ENCODE measurements at regions not wholly inside any gene's neighbourhood (a gene's known extent, or its start where the extent isn't known, plus 50 kb on each side); places are given as distances from the start of the nearest gene placed in this dataset.

DNA sequence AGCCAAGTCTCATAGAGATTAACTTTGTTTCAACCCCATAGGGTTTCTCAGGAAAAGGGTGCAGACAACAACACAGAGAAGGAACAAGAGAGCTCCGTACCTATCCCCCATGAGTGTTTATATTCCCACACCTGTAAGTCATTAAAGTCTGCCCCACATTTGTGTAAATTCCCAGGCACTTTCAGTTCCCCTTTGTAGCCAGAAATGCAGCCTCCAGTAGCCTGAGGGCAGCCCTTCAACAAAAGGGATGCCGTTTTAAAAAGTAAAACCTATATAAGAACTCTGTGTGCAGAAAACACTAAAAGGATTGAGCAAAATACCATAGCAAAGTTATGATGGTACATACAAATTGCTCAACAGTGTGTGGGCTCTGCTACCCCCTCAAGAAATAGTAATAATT is 59.7 kb upstream of the TMEM108 start:
- no peaks in the 10 kb centered on the region for H3K9me3 ChIP-seq
- no peaks in the 10 kb centered on the region for H3K4me1 ChIP-seq
- TF ChIP-seq, protein P1, sequence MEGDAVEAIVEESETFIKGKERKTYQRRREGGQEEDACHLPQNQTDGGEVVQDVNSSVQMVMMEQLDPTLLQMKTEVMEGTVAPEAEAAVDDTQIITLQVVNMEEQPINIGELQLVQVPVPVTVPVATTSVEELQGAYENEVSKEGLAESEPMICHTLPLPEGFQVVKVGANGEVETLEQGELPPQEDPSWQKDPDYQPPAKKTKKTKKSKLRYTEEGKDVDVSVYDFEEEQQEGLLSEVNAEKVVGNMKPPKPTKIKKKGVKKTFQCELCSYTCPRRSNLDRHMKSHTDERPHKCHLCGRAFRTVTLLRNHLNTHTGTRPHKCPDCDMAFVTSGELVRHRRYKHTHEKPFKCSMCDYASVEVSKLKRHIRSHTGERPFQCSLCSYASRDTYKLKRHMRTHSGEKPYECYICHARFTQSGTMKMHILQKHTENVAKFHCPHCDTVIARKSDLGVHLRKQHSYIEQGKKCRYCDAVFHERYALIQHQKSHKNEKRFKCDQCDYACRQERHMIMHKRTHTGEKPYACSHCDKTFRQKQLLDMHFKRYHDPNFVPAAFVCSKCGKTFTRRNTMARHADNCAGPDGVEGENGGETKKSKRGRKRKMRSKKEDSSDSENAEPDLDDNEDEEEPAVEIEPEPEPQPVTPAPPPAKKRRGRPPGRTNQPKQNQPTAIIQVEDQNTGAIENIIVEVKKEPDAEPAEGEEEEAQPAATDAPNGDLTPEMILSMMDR (IDR thresholded peaks at IDR 0.05): no peak
- no peak overlapping the region for H3K4me3 ChIP-seq
- no peak for DNase-seq (ENCODE audit: low spot score in 2 of 2)
- no peaks in the 10 kb centered on the region for H3K27me3 ChIP-seq
- H3K36me3 ChIP-seq: no peaks in the 10 kb centered on the region
- intact Hi-C loops (cut with DNase I): no loop called here
- no peak overlapping the region for H3K27ac ChIP-seq

DNA sequence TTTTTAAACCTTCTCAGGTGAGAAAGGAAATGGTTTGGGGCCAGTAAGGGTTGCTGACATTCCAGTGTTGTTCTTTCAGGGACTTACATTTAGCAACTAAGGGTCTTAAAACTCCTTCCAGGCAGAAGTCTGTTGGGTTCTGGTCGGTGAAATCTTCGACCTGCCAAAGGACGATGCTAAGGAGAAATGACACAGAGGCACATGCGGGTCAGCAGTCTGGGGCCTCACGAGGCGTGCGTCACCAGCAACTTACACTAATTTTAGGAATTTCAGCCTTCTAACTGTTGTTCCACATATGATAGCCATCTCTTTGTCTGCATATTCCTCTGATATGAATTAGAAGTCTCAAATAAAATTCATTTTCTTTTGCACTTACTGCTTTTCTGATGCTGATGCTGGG is 64.1 kb upstream of the TMEM108 start:
- Histone ChIP-seq H3K27me3 (no peaks in the 10 kb centered on the region), H3K36me3 (no peaks in the 10 kb centered on the region), H3K9me3 (no peaks in the 10 kb centered on the region), H3K27ac (no peak overlapping the region), H3K4me1 (no peaks in the 10 kb centered on the region), H3K4me3 (no peak overlapping the region)
- TF ChIP-seq, protein P1 (IDR thresholded peaks at IDR 0.05): no peak
- no peak for DNase-seq (ENCODE audit: low spot score in 2 of 2)
- intact Hi-C loops (cut with DNase I): no loop called here

DNA sequence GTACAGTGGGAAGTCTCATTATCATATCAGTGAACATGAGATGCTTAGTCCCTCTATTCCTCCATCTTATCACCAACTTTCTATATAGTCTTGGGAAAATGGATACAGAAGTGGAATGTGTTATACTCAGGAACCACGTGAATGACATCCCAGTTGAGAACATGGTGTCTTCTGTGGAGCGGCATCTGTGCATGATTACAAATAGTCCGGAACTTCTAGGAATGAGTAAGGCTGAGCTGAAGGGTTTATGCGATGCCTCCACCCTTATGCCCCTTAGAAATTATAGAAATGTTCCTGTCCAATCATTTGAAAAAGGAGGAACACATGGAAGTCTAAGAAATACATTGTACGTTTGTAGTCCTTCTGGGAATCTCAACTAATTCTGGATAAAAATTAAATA is 64.8 kb upstream of the TMEM108 start:
- intact Hi-C loops (cut with DNase I): no loop called here
- no peak for DNase-seq (ENCODE audit: low spot score in 2 of 2)
- Histone ChIP-seq H3K9me3 (no peaks in the 10 kb centered on the region), H3K4me1 (no peaks in the 10 kb centered on the region), H3K27me3 (no peaks in the 10 kb centered on the region), H3K36me3 (no peaks in the 10 kb centered on the region), H3K4me3 (no peak overlapping the region), H3K27ac (no peak overlapping the region)
- TF ChIP-seq, protein P1 (IDR thresholded peaks at IDR 0.05): no peak

DNA sequence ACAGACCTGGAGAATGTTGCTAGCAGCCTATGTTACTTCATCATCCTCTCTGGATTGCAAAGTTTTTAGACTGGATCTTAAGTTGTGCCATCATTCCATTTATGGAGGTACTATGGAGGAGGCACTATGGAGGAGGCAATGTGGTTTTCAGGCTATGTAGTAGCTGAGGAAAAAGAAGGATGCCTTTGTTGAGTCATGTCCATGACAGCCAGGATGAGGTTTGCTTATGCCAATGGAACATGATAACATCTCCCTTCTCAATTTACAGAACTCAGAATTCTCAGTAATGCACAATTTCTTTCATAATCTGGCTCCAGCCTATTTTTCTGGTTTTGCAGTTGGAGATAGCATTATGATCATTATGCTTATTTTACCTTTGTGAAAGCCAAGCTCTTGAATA is 65.9 kb upstream of the TMEM108 start:
- Histone ChIP-seq H3K27ac (no peak overlapping the region), H3K4me3 (no peak overlapping the region), H3K36me3 (no peaks in the 10 kb centered on the region), H3K4me1 (no peaks in the 10 kb centered on the region), H3K9me3 (no peaks in the 10 kb centered on the region), H3K27me3 (no peaks in the 10 kb centered on the region)
- no peak for DNase-seq (ENCODE audit: low spot score in 2 of 2)
- intact Hi-C loops (cut with DNase I): no loop called here
- TF ChIP-seq, protein P1 (IDR thresholded peaks at IDR 0.05): no peak

DNA sequence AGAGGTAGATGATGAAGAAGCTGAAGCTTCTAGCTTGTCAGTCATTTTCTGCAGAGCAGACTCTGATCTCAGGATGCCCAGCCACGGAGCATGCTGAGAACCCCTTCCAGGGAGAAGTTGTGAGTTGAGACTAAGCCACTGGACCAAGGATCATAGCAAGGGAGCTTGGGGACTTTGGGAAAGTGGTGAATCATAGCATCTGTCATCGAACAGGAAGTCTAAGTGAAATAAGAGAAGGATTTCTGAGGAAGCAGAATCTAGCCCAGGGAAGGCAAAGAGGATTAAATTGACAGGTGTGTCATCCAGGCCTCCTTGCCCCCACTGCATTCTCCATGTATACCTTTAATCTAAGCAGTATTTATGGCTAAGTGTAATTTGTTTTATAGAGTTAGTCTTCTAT is 71.8 kb upstream of the TMEM108 start:
- Histone ChIP-seq H3K9me3 (no peaks in the 10 kb centered on the region), H3K27me3 (no peaks in the 10 kb centered on the region), H3K36me3 (no peaks in the 10 kb centered on the region), H3K4me1 (no peaks in the 10 kb centered on the region), H3K27ac (no peak overlapping the region), H3K4me3 (no peak overlapping the region)
- DNase-seq (ENCODE audit: low spot score in 2 of 2): no peak
- intact Hi-C loops (cut with DNase I): no loop called here
- TF ChIP-seq, protein P1 (IDR thresholded peaks at IDR 0.05): no peak

DNA sequence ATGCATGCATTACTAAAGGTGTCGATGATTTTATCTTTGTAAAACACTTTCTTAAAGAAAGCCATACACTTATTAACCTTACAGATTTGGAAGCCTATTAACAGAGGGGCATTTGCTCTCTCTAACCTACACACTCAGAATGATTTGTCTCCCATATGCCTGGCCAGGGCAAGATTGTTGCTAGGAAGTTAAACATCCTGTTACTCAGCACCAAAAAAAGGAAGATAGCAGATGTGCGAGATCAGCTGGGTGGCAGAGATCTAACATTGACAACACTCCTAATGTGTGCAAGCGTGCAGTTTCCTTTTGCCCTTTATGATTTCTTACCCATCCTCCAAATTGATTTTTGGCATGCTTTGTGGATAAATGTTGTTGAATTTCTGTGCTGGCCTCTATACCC is 73.9 kb upstream of the TMEM108 start:
- no peaks in the 10 kb centered on the region for H3K9me3 ChIP-seq
- DNase-seq (ENCODE audit: low spot score in 2 of 2): no peak
- no peaks in the 10 kb centered on the region for H3K36me3 ChIP-seq
- no peaks in the 10 kb centered on the region for H3K4me1 ChIP-seq
- H3K4me3 ChIP-seq: no peak overlapping the region
- TF ChIP-seq, protein P1 (IDR thresholded peaks at IDR 0.05): no peak
- intact Hi-C loops (cut with DNase I): no loop called here
- H3K27ac ChIP-seq: no peak overlapping the region
- no peaks in the 10 kb centered on the region for H3K27me3 ChIP-seq
